HG03432 (cell line): ENCODE measurements at regions not wholly inside any gene's neighbourhood (a gene's known extent, or its start where the extent isn't known, plus 50 kb on each side); places are given as distances from the start of the nearest gene placed in this dataset.
"Not testable (repeated sequence)": the region's sequence is repeated elsewhere in the genome, so short reads cannot be mapped to it uniquely, and the experiment has no call there.

ENCODE experiments used
- ATAC-seq: cut with Tn5 transposase; IDR thresholded peaks from one replicate; pipeline ENCODE4 v1.9.1; 2021; ENCODE audit warnings: mild to moderate bottlenecking, moderate library complexity; ENCODE audit not compliant: unreplicated experiment

- ATAC-seq, result no peak
Measured at GRCh38 chr9:26125693-26126092, 447.4 kb upstream of the TUSC1 start.

GRCh38 chr9:26116085-26116484 lies 437.8 kb upstream of the TUSC1 start:
- not testable (repeated sequence) for ATAC-seq

DNA sequence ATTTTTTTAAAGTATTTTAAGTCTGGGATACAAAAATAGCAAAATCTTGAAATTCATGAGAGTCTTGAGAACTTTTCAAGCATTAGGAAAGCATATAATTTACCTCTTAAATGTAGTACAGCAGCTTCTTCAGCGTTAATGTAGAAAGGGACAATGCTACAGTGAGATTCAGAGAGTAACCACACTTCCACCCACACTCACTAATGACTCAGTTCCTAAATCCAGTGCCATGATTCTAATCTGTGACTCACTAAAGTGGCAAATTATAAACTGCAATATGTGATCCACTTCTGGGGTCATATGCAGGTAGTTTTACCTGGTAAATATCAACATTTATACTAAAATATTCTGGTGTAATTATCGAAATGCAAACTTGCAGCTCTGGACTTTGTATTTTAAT lies 434.5 kb upstream of the TUSC1 start:
- no peak for ATAC-seq

DNA sequence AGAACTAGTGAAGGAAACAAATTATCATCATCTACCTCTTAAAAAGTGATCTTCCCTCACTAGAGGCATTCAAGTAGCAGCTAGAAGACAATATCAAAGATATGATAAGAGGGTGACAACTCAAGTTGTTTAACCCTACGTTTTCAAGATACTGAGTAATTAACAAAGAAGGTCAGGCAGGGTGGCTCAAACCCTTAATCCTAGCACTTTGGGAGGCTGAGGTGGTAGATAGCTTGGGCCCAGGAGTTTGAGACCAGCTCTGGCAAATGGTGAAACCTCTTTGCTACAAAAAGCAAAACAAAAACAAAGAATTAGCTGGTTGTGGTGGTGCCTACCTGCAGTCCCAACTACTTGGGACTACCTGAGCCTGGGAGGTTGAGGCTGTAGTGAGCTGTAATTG lies 408.2 kb upstream of the TUSC1 start:
- no peak for ATAC-seq

DNA sequence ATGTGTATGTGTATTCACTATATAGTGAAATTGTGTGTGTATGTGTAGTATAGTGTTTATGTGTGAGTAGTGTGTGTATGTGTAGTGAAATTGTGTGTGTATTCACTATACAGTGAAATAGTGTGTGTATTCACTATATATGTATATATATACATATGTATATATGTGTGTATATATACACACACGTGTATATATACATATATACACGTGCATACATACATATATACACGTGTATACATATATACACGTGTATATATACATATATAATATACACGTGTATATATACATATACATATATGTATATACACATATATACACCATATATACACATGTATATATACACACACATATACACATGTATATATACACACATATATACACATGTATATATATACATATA lies 403.6 kb upstream of the TUSC1 start:
- no peak for ATAC-seq

DNA sequence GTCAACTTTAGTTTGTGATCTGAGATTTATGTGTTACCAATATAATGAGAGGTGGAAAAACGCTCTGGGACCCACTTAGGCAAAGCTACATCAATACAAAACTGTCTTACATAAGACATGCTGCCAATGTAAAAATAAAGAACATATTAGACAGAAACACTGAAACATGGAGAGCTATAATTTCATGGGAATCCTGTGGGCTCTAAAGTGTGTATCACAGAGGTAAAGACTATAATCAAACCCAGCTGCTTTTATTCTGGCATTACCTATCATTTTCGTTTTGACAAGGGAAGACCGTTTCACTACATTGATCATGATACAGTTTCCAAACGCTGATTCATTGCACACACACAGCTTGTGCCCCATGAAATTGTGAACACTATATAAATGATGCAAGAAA lies 400.5 kb upstream of the TUSC1 start:
- no peak for ATAC-seq

DNA sequence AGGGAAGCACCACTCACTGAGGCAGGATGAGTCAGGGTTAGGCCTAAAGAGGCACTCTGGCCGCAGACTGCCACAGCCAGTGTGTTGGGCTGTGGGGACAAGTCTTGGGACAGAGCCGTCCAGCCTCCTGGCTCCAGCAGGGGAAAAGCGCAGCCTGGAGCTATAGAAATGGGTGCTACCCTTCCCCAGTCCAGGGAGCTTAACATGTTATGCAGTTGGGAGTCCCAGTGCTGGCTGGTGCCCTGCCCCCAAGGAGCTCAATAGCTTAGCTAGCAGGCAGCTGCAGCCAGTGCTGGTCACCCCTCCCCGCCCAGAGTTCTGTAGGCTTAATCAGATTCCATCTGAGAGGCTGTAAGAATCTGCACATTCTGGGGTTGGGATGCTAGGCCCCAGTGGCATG lies 399.6 kb upstream of the TUSC1 start:
- ATAC-seq, result no peak

- no peak for ATAC-seq
Measured at GRCh38 chr9:26067608-26068007, 389.4 kb upstream of the TUSC1 start.

- ATAC-seq, result no peak
Measured at GRCh38 chr9:26066237-26066636, 388.0 kb upstream of the TUSC1 start.

DNA sequence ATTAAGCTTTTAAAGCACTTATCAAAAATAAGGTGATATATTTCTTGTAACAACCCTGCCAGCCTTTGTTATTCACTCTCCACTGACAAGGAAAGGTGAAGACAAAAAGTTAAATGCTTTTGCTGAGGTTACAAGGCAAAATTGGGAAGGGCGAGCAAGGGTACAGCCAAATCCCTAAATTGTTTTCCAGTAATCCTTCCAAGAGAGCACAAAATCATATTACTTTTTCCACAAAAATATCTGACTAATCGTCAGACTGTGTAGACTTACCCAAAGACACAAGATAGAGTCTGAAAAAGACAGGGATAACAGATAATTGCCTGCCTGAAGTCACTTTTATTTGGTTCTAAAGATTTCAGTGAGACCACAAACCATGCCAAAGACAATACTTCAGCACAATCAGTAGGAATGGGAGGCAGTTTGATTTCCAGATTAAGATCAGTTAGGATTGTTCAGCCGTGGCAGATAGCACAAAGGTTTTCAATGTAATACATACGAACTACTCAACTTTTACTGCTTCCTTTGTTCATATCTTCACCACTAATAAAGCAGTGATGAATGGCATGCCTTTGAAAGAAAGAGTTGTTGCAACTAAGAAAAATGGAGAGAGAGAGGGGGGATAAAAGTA lies 383.8 kb upstream of the TUSC1 start:
- no peak for ATAC-seq

DNA sequence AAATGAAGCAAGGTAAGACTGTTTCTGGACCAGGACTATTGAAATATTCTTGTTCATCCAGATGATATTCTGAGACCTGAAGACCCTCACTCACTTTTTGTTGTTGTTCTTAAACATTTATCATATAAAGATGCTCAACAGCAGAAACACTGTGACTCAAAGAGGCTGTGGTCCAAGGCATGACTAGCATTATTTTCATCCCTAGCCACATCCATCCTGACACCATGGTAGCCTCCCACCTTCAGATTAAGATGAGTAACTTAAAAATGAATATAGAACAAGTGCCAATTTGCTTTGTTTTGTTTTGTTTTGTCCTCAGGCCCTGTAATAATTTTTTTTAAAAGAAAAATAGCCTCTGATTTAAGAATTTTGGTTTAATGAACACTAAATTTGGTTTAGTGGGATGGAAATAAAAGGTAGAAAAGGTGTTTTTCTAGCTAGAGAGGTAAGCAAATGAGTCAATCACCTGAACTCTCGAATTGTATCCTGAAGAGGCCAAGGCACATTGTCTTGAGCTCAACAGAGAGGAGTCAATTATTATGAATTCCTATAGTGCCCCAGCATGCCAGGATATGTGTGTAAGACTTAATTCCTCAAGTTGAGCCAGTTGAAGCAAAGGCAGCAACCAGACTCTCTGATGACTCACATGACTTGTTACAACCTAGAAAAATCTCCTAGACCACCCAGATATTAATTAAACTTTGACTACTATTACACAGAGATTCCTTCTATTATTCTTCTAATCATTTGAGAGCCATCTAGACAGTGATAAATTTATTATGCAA lies 380.1 kb upstream of the TUSC1 start:
- ATAC-seq, result no peak

DNA sequence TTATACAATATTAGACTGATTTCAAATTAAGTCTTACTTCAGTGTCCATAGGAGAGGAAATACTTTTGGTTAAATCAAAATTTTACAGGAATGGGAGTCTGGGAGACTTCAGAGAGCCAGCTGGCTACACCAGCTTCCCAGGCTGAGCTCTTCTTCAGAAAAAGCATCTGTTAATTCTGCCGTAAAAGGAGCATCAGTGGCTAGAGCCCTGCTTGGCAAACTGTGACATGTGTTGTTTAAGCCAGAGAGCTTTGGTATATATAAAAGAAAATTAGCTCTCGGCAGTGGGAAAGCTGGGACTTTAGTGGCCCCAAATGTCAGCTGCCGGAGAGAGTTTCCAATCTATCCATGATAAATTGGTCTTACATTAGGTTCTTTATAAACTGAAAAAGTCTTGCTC lies 378.8 kb upstream of the TUSC1 start:
- ATAC-seq, result no peak

DNA sequence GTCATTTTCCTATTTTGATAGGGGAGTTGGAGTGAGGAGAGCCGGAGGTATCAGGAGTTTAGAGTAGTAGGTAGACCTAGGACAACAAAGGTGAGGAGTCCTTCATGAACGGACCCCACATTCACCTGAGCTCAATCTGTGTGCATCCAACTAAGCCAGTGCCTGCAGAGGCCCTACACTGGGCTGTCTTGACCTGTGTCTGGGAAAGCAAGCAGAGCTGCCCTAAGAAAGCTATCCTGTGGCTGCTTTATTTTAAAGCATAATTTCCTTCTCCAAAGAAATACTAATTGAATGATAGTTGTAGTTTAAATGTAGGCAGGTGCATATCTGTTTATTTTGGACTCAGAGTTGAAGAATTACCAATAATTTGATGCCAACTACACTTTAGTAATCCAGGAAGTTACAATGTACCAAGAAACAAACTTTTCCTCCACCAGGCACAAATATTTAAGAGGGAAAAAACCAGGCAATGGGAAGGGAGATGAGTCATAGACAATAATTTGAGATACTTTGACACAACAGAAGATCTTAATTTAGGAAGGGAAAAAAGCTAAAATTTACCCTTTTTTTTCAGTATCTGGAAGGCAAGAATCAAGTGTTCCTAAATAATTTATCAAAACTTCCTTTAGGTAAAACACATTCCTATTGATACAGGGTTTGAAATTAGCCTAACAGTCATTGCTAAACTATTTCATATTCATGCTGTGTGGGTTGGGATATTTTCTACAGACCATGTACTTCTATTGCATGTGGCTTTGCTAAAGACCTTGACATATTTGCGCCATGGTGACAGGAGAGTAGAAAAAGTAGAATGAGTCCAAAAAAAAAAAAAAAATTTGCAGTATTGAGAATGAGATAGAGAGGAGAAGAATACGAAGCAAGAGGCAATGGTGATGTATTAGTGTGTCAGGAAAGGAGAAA lies 376.6 kb upstream of the TUSC1 start:
- no peak for ATAC-seq

- ATAC-seq, result no peak
Measured at GRCh38 chr9:26053954-26054353, 375.7 kb upstream of the TUSC1 start.

GRCh38 chr9:26043431-26043830 lies 365.2 kb upstream of the TUSC1 start:
- ATAC-seq, result no peak

GRCh38 chr9:26034786-26035185 lies 356.5 kb upstream of the TUSC1 start:
- no peak for ATAC-seq

DNA sequence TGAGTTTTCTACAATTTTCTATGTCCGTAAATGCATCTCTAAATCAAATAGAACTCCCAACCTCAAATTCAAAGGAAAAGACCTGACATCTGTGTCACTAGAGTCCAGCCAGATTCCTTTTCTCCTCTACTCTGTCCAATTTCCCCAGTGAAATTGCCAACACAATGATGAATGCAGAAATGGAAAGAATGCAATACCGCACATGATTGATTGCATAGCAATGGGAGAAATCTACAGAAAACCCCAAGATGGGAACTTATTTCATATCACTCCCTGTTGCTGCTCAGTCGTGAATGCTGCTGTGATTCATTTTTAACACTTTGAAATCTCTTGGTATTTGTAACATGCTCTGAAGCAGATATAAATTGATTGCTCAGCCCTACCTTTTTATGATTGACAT lies 355.1 kb upstream of the TUSC1 start:
- ATAC-seq, result no peak

DNA sequence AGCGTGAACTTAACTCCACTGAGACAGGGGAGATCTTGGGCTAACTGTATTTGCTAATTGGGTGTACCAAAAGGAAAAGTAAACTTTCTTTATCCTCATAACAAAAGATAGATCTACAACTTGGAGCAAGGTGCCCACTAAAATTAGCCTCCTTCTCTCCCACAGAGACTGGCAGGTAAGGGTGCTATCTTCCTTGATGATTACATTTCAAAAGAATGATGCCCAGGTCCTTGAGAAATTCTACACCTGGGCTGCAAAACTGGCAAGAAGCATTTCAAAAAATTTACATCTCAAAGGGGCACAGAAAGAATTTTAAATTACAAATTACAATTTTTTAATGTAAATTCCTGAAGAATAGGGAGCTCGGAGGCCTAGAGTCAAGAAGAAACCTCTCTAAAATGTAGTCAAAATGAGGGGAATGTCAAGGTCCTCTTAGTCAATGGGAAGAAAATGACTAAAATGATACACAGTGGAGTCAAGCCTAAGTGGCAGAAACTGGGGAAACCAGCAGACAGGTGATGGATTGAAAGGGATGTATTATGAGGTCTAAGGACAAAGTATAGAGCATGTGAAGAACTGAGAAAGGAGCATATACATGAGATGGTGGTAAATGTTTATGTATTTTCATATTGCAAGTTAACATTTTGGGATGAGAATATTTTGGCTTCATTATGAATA lies 348.3 kb upstream of the TUSC1 start:
- ATAC-seq, result no peak

DNA sequence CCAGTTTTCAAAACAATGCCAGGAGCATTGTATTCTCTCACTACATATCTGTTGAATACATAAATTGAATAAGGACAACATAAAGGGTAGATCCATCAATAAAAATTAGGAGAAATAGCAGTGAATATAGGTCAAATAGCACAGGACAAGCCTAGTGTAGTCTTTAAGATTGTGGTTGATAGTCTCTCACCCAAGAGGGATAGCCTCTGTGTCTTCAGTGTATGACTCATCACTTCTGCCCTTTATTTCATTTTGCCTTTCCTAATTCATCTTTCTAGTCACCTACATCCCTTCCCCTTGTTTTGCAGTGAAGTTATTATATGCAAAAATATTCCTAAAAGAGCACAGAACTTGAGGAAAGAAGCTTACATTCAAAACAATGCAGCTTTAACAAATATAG lies 335.0 kb upstream of the TUSC1 start:
- no peak for ATAC-seq

DNA sequence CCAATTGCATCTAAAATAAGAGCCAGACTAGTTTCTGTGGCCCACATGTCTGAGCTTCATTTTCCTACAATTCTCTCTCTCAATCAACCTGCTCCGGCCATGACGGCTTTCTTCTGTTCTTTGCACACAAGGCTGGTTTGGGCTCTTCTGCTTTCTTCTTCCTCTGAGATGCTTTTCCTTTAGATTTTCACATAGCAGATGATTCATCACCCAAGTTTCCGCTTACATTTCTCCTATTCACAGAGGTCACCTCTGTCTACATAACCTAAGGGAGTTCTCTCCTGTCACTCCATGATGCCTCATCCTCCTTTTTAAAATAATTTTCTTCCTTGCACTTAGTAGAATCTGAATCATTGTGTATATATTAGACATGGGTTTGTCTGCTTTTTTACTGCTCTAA lies 334.6 kb upstream of the TUSC1 start:
- ATAC-seq, result no peak

- ATAC-seq, result no peak
Measured at GRCh38 chr9:25994605-25995004, 316.4 kb upstream of the TUSC1 start.
